HG02970 (cell line): ENCODE measurements at regions not wholly inside any gene's neighbourhood (a gene's known extent, or its start where the extent isn't known, plus 50 kb on each side); places are given as distances from the start of the nearest gene placed in this dataset.
A peak's percentile ranks its signal among the peaks of the same experiment; 100 is the strongest.
"Not testable (repeated sequence)": the region's sequence is repeated elsewhere in the genome, so short reads cannot be mapped to it uniquely, and the experiment has no call there.

ENCODE experiments used
- ATAC-seq: cut with Tn5 transposase; IDR thresholded peaks from one replicate; pipeline ENCODE4 v1.9.1; 2021; ENCODE audit warnings: mild to moderate bottlenecking, moderate library complexity, moderate number of reproducible peaks; ENCODE audit not compliant: unreplicated experiment, low FRiP score

DNA sequence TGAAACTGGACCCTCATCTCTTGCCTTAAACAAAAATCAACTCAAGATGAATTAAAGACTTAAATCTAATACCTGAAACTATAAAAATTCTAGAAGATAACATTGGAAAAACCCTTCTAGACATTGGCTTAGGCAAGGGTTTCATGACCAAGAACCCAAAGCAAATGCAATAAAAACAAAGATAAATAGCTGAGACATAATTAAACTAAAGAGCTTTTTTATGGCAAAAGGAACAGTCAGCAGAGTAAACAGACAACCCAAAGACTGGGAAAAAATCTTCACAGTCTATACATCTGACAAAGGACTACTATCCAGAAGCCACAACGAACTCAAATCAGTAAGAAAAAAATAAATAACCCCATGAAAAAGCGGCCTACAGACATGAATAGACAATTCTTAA lies 446.9 kb upstream of the TRPC7 start:
- ATAC-seq = not testable (repeated sequence)

DNA sequence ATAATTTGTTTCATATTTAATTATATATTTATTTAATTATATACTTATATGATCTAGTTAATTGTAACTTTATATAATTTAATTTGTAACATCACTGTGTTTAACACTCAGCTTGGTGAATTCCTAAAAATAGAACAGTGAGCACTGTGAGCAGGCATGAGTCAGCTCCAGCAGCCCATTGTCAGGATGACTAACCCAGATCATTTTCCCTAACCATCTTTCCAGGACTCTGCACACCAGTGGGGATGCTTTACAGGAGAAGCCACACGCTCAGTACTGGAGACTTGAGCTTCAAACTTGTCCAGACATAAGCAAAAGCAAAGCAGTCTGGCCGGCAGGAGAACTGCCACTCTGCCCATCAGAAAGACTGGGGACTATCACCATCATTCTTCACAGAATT lies 446.2 kb upstream of the TRPC7 start:
- no peak for ATAC-seq

DNA sequence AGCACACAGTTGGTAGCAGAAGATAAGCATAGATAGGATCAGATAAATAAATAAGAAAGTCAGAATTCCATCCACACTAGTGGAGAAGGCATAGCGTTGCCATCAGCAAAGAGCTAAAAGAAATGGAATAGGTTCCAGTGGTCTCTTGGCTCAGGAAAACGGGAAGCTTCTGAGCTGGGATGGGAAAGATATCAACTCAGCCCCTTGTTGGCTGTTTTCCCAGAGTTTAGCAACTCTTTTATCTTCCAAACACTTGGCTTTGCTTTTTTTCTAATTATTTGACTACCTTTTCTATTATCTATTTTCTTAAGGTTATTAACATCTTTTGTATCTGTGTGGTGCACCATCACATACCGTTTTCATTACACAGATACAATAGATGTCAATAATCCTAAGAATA lies 445.7 kb upstream of the TRPC7 start:
- ATAC-seq = no peak

DNA sequence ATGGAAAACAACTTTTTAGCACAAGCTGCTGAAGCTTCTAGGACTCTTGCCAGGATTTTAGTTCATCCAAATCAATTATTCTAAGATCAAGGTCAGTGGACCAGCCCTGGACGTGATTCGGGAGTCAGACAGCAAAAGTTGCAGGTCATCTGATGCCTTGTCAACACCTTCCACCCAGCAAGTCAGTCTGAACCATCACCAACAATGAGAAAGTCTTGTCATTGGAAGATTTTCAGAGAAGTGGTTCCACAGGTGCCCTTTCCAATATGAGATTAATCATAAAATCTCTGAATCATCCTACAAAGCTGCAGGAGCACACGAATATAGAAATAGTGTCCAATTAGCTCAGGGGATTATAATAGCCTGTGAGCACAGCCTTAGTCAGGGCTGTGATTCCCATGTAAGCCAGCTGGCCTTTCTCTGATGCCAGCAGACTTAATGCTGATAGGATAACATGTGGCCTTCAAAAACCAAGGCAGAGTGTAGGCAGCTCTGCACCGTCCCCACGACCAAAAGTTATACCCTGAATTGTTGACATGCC lies 445.0 kb upstream of the TRPC7 start:
- ATAC-seq = no peak

DNA sequence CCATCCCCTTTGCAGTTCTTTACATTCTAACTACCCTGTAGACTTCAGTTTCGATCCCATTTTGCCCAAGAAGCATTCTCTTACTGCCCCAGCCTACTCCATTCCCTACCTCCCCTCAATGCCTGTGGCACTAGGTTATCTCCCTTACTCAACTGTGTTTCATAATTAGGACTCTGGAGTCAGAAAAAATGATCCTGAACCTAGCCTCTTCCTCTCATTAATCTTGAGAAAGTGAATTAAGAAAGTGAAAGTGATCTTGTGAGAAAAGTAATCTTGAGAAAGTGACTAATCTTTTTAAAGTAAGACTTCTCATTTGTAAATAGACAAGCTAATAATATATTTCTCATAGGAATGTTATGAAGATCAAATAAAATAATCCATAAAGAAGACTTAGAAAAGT lies 444.0 kb upstream of the TRPC7 start:
- no peak for ATAC-seq

DNA sequence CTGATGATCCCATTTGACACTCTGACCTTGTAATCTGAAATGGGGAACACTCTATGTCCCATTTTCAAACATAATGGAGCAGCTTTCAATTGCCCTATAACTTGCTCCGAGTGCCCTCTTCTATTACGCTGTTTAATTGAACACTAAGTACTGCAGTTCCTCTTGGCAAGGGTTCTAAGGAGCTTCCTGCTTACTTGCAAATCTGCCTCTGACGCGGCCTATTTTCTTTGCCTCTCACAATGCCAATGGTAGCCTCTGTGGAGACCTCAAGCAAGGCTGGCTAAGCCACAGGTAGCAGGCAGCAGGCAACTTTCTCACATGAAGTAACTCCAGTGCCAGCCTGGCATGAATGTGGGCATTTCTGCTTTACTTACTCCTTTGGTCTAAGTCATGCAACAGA lies 443.4 kb upstream of the TRPC7 start:
- no peak for ATAC-seq

DNA sequence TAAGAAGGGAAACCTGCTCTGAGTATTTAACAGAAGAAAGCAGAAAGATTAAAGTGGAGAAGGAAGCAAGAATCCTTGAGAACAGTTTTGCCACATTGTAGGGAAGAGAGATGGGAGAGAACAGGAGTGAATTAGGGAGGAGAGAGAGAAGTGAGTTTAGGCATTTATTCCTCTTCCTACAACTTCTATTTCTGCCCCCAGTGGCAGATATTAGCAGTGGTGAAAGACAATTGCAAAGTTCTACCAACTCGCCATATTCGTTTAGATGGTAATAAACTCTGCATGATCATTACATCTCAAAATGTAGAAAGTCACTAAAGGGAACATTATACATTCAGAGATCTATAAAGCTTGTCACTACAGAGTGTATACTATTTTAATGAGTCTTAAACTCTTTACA lies 440.1 kb upstream of the TRPC7 start:
- no peak for ATAC-seq

DNA sequence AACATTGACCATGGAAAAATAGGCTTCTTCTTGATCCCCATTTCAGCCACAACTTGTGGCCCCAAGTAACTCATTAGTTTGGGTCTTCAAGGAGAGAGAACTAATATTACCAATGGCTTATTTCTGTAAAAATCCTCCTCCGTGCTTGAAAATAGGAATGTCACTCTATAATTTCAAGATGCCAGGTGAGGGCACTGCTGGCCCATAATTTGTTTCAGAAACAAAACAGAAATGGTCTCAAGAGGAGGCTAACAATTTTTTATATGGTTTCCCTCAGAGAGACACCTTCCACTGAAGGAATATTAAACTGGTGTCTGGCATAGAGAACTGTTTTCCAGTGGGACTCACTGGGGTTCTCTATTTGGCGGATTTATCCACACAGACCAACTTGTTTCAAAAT lies 437.0 kb upstream of the TRPC7 start:
- ATAC-seq = no peak

DNA sequence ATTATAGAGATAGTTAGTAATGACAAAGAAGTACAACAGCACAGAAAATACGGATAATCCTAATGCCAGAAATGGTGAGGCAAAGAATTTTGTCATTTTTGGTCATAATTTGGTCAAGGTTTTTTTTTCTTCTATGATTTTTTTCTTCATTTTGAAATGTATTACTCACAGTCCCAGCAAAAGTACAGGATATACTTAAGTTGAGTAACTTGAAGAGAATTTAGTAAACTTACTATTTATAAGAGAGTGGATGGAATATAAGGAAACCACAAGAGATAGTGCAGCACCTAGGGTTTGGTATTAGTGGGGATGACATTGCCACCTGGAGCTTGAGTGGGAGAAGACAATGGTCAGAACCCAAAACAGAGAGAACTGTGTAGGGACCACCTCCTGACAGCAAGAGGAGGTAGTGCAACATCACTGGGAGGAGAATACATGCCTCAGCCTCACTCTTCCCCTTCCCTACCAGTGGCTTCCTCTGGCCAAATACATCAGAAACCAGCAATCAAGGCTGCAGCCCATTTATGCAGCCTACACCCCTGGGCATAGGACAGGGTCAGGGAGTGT lies 434.5 kb upstream of the TRPC7 start:
- no peak for ATAC-seq

DNA sequence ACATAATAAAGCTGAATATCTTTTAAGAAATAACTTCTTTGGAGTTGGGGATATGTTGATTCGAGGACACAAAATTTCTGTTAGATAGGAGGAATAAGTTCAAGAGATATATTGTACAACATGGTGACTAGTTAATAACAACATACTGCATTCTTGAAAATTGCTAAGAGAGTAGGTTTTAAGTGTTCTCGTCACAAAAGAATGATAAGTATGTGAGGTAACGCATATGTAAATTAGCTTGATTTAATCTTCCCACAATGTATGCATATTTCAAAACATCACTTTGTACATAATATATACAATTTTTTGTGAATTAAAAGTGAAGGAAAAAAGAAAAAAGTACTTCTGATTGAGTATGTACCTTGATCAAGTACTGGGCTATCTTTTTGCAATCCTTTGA lies 428.0 kb upstream of the TRPC7 start:
- no peak for ATAC-seq

DNA sequence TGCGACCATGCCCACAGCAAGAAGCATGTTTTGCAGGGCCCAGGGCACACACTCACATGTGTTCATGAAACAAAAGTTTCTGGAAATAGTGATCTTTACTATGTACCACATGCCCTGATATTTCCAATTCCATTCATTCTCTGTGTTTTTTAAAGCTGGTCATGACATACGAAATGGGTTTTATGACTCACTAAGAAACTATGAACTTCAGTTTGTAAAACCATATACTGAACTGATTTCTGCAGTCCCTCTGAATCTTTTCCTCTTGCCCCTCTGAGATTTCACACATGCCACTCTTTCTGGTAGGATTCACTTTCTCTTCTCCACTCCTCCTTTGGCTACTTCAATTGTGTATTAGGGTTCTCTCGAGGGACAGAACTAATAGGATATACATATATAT lies 416.1 kb upstream of the TRPC7 start:
- ATAC-seq = no peak

DNA sequence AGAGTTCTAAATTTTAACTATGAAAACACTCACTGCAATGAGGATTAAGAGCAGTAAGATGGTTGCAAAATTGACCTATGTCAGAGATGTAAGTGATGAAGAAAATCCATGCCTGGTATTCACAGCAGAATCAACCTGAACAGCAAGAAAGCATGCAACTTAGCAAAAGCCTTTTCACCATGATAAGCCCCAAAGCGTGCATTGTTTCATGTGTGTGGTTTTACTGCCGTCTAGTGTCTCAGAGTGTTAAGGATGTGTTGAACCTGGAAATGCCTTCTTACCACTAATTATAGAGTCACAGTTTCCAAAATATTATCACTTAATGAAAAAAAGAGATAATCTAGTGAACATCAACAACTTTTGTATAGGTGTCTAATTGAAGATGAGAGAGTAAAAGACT lies 415.2 kb upstream of the TRPC7 start:
- no peak for ATAC-seq

DNA sequence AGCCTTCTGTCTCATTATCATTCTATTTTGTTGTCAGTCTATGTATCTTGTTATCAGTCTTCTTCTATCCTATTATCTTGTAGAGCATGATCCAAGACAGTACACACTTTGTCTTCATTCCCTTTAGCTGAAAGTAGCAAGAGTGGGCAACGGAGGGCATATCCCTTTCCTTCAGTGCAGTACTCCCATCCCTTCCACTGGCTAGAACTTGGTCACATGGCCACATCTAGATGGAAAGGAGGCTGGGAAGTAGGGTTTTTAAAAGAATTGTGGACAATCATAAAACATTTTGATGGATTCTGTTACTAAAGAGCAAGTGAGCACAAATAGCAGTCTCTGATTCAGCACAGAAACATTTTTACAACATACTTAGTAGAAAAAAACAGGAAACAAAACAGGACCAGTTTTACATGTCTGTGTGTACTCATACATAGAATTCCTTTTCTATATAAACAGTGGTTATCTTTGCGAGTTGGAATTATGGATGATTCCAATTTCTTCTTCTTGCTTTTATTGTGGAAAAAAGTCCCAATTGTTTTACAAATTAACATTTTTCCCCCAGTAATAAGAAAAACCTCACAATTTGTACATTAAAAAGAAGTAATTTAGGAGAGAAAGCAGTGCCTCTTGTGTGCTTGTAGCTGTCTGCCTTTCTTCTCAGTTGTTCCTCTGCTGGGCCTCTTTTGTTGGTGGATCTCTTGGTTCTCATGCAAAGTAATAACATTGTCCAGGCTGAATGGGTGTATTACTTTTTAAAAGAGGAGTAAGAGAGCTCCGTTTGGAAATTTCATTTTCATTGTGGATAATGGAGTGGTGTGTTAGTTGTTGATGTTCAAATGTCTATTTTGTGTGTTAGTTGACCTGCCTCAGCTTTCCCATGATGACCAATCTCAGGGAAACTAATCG lies 410.9 kb upstream of the TRPC7 start:
- ATAC-seq = no peak

DNA sequence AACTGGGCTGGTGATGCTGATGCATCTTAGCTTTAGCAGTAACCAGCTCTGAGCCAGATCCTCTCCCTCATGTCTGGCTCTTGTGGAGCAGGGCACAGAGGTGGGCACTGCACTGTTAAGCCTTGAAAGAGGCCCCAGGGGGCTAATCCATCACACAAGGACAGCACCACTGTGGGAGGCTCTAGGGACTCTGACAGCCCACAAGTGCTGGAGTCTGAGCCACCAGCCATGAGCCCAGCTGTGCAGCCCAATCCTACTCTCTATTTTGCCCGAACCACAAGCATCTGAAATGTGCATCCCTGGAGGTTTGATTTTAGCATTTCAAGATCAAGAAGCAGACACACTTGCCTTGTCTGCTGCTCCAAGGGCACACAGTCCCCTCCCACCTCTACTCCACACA lies 407.1 kb upstream of the TRPC7 start:
- ATAC-seq = no peak

DNA sequence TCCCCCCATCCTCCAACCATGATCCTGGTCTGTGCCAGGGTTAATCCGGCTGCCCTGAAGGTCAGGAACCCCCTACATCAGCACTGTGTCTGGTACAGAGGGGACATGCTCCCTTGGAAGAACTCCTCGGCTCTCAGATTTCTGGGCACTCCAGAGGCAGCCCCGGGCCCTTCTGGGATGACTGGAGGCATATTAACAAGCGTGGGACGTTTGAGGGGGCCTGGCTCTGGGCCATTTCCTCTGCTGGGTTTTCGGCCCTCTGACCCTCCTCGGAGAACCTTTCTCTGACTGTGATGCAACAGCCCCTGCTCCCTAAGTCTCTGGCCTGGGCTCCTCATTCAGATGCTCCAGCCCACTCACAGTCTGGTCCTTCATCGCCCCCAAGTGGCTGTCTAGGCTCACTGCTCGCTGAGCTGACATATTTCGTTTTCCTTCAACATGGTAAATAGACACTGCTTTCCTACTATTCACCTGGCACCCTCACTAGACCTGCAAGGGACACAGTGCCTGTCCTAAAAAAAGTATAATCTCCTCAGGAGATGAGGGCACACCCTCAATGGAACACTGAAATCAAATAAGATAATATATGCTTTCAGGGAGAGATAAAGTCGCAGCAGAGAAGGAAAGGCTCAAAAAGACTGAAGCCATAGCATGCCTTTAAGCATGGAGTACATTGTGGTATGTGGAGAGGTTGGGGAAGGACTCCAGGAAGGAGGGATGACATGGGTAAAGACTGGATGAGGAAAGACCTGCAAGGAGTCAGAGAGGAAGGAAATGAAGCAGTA lies 404.7 kb upstream of the TRPC7 start:
- peak; percentile 60 for ATAC-seq

DNA sequence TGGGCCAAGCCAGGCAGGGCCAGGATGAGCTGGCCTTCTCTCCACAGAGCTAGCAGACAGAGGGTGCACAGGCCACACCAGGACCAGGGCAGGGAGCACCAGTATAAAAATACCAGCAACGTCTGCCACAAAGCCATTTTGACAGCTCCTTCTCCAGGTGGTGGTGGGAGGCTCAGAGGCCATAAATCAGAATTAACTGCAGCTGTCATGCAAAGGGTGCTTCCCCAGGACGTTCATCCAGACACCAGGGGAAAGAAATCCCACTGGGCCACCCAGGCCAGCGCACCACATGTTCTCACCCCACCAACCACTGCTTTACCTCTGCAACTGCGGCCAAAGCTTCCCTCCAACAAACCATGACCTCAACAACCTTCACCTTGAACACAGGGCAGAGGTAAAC lies 403.7 kb upstream of the TRPC7 start:
- ATAC-seq = no peak

DNA sequence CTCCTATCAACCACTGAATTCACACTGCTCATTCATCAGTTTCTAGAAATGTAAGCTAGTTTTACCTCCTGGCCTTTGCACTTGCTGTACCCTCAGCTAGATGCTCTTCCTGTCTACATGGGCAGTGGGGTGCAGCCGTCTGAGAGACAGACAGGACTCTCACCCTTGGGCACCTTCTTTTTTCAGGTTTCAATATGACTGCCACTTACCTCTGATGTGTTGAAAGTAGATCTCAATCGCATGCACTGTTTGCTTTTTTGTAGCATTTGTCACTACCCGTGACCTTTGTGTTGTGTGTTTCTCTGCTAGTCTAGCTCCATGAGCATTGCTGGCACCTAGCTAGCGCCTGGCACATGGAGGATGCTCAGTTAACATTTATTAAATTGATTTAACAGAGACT lies 403.1 kb upstream of the TRPC7 start:
- ATAC-seq = no peak

DNA sequence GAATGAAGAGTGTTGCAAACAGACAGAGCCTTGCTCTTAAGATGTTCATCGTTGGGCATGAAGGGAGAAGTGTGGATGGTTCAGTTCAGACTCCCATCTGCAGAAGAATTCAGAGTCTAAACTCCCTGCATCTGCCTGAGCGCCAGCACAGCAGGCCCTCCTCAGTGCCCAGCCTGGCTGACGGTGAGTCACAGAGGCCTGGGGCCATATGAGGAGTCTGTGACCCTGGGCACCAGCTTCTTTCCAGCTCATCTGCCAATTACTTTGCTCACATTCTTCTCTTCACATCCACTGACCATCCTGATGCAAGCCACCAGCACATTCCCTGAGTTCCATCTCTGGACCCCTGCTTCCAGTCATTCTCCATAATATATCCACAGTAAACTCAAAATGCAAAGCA lies 401.1 kb upstream of the TRPC7 start:
- no peak for ATAC-seq

DNA sequence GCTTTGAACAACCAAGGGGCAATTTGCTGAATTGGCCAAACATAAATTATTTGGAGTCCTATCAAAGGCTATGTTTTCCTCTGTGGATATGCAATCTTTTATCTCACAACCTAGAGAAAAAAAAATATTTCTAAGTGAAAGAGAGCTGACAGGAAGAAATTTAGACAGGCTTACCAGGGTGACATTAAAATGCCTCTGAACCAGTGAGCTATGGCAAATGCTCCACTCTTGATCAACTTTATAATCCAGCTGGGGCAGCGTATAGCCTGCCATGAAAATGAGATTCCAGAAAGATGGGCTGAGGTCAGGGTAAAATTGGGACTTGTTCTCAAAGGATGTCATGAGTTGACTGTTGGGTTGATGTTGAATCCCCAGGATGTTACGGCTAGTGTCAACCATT lies 399.3 kb upstream of the TRPC7 start:
- ATAC-seq = no peak

DNA sequence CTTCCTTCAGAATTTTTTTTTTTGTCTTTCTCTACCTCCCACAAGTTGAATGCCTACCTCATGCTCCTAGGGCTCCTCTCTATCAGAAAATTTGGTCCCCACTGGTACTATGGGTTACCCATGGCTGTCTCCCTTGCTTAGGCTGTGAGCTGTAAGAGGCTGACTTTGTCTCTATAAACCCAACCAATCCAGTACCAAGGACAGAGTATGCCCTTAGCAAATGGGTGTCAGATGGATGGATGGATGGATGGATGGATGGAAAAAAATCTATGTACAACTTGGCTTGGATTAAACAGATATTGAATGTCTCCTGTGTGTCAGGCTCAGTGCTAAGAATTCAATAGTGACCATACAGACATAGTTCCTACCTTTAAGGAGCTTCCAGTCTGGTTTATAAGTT lies 398.2 kb upstream of the TRPC7 start:
- ATAC-seq = no peak

DNA sequence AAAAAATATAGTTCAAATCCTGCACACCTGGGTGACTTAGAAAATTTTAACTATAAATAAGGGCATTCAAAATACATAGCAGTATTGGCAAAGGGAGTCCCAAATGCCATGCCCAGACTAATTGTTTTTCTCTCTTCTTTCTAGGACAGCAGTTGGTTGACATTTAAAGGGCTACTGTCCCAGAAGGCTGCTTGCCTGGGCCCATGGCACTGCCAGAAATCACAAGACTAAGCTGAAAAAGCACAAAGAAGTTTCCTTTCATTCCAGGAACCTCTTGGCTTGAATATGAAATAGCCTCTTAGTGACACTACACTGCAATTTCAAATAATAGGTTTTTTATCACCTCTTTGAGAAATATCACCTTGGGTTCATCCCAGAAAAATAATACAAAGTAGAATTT lies 388.9 kb upstream of the TRPC7 start:
- no peak for ATAC-seq
